MM.1S (cell line): ENCODE measurements at regions not wholly inside any gene's neighbourhood (a gene's known extent, or its start where the extent isn't known, plus 50 kb on each side); places are given as distances from the start of the nearest gene placed in this dataset.

ENCODE experiments used
- EZH2phosphoT487 ChIP-seq: fragments of 300-600 bp; sonication (generic); IDR thresholded peaks from 2 replicates; pipeline ENCODE4 v1.6.1; 2018; ENCODE audit warnings: antibody characterized with exemption, low read length
- TF ChIP-seq, protein P1 (sequence below): fragments of 300-600 bp; sonication (generic); IDR thresholded peaks from 2 replicates; pipeline ENCODE4 v1.5.1; 2016; ENCODE audit warnings: antibody characterized with exemption, low read length, mixed read lengths

DNA sequence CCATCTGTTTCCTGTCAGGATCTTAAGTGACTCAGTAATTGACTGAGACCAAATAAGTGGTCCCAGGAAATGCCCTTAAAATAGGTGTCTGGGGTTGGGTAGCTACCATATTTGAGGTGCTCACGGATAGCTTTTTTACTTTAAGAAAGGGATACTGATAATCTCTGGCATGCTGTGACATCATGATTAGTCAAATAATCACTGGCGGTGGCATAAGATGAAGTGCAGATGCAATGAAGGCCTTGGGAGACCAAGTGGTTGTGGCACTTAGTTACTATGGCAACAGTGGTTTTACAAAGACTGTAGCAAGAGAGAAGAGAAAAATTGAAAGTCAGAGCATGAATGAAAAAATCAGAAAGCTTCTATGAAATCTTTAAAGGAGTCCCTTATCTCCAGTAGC lies 114.5 kb upstream of the SLIT2 start:
- TF ChIP-seq EZH2phosphoT487: no peak
- TF ChIP-seq, protein P1, sequence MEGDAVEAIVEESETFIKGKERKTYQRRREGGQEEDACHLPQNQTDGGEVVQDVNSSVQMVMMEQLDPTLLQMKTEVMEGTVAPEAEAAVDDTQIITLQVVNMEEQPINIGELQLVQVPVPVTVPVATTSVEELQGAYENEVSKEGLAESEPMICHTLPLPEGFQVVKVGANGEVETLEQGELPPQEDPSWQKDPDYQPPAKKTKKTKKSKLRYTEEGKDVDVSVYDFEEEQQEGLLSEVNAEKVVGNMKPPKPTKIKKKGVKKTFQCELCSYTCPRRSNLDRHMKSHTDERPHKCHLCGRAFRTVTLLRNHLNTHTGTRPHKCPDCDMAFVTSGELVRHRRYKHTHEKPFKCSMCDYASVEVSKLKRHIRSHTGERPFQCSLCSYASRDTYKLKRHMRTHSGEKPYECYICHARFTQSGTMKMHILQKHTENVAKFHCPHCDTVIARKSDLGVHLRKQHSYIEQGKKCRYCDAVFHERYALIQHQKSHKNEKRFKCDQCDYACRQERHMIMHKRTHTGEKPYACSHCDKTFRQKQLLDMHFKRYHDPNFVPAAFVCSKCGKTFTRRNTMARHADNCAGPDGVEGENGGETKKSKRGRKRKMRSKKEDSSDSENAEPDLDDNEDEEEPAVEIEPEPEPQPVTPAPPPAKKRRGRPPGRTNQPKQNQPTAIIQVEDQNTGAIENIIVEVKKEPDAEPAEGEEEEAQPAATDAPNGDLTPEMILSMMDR: no peak
